Medulla oblongata (tissue), 1 donor: ENCODE measurements at regions not wholly inside any gene's neighbourhood (a gene's known extent, or its start where the extent isn't known, plus 50 kb on each side); places are given as distances from the start of the nearest gene placed in this dataset.
A peak's percentile ranks its signal among the peaks of the same experiment; 100 is the strongest.

Source experiments
- DNase-seq: peaks from one replicate; pipeline ENCODE4 v3.0.0-alpha.2; 2015; ENCODE audit errors: extremely low spot score

DNA sequence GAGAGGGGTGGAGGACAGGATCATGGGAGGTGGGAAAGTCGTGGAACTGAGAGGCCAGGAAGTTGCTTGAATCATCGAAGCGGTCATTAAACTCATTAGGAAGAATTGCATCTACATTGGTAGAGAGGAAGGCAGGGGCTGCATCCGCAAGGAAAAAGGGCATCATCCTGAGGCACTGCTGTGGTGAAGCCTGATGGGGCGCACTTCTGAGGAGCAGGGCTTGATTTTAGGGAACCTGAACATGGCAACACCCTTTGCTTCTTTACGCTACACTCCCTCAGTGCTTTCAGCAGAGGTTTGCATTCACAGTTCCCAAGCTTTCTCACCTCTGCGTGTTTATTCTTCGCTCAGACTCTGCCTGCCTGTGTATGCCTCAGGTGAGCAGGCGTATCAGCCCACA is 352.0 kb upstream of the RAB6C start:
- no peak for DNase-seq

DNA sequence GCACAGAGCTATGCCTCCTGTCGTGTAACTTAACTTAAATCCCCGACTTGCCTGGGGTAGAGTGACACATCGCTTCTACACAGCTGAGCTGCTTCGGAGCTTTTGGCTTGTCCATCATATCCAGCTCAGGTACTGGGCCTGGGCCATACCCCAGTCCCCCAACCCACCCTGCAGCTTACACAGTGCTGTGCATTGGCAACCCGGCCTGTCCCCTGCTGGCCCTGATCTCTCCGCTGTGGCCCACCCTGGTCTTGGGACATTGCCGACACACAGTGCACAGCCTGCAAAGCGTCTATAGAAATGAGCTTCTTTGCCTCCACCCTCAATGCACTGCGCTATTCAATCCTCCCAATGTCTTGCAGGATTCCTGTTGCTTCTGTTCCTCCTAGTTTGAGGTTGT is 342.8 kb upstream of the RAB6C start:
- DNase-seq = no peak

DNA sequence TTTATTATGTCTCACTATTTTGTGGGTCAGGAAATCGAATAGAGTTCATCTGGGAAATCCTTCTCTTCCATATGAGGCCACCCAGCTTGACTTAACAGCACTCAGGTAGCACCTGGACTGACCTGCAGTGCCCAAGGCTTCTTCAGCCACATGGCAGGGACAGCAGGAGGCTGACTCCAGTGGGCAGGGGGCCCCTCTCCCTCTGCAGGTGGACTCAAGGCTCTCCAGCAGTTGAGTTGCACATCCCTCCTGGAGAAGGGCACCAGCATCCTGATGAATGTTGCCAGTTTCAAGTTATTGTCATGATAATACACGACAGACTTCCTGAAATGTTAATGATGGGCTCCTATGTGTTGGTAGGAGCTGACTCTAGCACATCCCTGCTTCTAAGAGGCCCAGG is 338.1 kb upstream of the RAB6C start:
- no peak for DNase-seq

DNA sequence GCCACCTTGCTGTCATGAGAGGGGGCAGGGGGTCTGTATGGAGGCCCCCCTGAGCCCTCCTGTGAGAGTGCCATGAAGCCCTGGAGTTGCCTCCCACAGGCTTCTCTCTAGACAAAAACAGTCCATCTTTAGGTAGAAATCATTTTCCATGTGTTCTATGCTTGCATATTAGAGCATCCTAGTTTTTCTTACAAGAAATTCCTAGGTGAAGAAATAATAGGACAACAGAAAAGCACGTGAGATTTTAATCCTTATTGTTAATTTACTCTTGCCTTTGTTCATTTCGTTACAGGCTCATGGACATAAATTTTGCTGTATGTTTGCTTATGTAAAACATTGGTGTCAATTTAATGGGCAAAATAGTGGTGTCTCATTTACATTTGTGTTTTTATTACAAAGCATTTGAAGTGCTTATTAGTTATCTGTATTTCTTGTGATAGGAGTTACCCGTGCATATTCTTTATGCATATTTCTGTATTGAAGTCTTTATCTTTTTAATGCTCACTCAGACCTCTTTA is 336.9 kb upstream of the RAB6C start:
- DNase-seq = no peak

DNA sequence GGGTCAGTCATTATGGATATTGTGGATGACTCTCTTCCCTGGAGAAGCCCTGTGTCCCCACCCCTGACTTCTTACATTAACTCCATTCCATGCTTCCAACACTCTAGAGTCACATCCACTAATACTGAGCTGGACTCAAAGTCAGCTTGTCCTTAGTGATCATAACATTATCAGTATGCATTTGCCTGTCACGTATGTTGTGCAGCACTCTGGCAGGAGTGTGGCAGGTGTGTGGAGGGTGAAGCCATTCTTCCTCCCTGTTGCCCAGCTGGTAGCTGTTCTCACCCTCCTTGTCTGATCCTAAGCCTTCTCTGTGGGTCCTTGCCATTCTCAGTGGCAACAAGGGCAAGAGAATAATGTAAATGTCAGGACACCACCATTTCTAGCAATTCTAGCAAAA is 334.1 kb upstream of the RAB6C start:
- DNase-seq = no peak

DNA sequence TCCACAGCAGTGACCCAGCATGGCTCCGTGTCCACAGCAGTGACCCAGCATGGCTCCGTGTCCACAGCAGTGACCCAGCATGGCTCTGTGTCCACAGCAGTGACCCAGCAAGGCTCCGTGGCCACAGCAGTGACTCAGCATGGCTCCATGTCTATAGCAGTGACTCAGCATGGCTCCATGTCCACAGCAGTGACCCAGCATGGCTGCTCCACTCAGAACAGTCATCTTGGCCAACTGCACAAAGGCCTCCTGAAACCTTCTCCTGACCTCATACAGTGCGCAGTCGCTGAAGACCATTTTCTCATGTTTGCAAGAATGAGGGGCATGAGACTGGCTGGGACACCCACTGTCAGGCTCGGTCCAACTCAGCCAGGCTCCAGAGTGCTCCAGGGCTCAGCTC is 333.4 kb upstream of the RAB6C start:
- no peak for DNase-seq

DNA sequence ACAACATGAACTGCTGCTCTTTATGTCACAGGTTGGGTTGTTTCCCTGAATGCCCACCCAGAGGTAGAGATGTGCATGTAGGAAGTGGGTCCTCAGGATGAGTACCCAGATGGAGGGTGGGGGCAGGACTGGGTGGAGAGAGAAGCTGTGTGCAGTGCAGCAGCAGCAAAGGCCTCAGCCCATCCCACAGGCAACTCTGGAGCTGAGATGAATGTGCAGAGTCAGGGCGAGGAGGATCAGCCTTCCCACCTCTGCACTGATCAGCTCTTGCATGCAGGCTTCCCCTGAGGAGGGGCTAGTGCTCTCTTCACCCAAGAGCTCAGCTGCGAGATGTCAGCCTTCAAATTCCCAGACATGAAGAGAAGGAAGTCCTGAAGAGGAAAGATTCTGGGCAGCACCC is 326.2 kb upstream of the RAB6C start:
- DNase-seq = no peak

DNA sequence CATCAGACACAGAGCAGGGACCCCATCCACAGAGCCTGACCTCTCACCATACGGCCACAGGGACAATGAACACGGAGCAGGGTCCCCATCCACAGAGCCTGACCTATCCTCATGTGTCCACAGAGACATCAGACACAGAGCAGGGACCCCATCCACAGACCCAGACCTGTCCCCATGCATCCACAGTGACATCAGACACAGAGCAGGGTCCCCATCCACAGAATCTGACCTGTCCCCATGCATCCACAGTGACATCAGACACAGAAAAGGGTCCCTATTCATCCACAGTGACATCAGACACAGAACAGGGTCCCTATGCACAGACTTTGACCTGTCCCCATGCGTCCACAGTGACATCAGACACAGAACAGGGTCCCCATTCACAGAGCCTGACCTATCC is 325.1 kb upstream of the RAB6C start:
- no peak for DNase-seq

DNA sequence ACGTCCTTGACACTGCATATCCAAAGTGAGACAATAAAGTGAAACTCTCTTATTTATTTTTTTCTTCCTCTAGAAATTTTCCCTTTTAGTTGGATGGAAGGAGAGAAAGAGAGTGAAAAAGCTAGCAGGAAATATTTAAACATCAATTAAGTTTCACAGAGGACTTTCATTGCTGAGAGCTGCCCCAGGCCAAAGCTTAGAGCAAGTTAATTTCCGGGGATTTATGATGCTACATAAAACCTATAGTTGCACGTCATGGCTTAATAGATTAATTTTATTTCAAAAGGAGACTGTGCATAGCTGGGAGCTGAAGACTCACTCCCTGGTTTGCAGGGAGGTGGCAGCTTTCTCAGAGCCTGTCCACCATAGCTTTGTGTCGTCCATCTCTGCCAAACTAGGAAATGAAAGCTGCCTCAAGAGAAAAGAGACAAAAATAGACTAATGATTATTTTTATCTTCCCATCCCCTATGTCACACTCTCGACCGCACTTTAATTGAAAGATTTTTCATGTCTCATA is 323.3 kb upstream of the RAB6C start:
- no peak for DNase-seq

DNA sequence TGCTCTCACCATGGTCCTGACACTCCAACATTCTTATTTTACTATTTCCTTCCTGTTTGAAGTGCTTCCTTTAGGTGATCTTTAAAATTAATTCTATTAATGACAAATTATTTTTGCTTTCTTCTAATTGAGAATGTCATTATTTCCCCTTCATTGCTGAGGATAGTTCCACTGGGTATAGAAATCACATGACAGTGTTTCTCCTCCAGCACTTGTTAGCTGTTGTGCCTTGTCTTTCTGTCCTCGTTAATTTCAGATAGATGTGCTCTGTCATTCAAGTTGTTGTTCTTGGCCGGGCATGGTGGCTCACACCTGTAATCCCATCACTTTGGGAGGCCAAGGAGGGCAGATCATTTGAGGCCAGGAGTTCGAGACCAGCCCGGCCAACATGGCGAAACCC is 321.0 kb upstream of the RAB6C start:
- no peak for DNase-seq

DNA sequence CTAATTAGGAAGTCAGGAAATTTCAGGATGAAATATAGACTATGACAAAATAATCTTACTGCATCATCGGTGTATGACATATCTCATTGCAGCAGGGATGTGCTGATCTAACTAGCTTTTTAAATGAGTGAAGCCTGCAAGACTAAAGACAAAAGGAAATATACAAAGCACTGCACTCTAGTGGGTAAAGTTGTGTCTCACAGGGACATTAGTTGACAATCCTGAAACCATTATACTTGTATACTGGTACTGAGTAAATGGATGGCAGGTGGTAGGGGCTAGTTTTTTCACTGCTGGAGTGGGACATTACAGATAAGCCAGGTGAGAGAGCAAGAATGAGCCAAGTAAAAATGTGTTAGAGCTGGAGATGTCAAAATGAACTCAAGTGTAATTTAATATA is 317.5 kb upstream of the RAB6C start:
- peak; percentile 10 for DNase-seq

DNA sequence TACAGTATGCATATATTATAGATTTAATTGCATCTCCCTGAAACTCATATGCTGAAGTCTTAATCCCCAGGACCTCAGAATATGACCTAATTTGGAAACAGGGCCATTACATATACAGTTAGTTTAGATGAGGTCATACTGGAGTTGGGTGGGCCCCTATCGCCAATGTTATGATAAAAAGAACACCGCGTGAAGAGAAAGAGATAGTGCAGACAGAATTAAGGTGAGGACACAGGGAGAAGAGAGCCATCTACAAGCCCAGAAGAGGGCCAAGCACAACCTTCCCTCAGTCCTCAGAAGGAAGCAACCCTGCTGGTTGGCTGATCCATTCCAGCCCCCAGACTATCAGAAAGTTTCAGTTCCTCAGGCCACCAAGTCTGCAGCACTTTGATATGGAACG is 311.9 kb upstream of the RAB6C start:
- DNase-seq = peak; percentile 14

DNA sequence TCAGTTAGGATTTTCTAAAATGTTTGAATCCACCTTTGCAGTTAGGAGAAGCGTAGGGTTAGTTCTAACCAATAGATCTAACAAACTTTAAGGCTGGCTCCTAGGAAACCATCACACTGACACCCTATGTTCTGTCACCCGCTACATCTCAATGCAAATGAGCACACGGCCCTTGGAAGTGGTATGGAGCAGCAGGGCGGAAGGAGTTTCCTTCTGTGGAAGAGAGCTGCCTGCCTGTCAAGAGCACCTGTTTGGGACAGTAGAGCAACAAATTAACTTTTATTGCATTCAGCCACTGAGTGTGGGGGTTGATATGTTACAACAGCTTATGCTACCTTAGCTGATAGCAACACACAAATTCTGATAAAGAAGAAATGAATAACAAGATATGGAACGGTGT is 306.9 kb upstream of the RAB6C start:
- no peak for DNase-seq

DNA sequence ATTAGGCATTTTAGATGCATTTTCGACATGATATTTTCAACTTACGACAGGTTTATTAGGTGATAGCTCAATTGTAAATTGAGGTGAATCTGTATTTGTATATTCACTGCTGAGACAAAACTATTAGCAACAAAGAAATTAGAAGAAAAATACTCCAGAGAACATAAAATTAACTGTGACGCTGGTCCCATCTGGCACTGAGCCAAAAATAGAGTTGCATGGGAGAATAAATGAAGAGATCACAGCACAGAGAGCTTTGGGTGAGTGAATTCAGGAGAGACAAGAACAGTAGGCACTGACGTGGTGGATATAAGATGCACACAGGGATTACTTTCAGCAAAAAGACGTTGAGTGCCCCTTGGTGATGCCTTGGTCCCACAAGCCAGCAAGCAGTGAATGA is 306.2 kb upstream of the RAB6C start:
- DNase-seq = no peak

DNA sequence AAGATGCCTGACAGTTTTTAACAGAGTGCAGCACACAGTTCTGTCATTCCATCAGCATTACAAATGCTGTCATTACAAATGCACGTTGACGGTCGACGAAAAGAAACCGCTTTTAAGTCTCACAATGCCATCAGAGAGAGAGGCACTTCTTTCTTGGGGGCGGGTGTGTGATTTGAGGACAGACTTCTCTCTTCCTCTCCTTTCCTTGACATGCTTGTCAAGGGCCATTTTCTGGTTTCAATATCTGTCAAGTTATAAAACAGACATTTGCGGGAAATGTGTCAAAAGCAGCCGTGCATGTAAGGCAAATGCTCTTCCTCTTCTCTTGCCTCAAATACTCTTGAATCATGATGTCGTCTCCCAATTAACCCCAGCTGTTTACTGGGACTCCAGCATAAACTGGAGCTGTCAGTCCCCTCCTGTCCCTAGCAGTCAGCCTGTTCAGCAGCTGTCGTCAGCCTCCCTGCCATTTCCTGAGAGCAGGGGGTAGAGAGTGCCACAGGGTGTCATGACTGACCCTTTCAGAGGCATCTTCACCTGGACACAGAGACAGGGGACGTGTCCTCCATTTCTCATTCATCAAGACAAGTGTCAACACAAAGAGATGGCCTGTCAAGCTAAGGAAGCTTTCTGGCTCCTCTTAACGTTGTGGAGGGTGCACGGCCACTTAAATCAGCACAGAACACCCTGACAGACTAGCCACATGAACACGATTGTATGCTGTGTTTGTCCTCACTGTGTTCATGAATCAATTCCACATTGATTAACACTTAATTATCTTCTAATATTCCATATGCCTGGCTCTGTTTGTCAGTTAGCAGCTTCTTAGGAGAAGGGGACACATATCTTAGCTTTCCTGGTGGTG is 305.4 kb upstream of the RAB6C start:
- DNase-seq = no peak

DNA sequence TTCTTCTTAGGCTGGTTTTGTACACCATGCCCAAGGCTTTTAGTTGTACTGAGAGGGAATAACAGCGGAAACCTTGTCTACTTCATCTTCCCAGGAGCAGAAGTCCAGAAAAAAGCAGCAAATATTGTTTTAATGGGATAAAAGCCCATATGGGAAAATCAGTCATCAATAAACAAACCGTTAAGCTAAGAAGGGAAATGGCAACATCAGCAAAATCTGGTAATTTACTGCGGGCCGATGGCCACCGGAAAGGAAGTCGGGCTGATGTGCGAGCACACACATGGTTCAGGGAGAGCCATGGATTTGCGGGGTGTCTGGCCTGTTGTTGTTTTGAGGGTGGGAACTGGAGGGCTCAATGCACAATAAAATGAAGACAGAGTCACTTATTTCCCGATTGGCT is 300.7 kb upstream of the RAB6C start:
- no peak for DNase-seq

DNA sequence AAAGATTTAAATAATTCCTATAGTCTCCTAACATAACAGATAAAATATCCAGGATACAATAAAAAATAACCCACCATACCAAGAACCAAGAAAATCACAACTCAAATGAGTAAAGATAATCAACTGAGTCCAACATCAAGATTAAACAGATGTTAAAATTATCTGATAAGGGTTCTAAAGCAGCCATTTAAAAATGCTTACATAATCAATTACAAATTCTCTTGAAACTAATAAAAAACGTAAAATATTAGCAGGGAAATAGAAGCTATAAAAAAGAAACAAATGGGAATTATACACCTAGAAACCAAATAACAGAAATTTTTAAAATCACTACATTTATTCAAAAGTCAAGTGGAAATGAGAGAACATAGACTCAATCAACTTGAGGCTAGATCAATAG is 297.7 kb upstream of the RAB6C start:
- no peak for DNase-seq

DNA sequence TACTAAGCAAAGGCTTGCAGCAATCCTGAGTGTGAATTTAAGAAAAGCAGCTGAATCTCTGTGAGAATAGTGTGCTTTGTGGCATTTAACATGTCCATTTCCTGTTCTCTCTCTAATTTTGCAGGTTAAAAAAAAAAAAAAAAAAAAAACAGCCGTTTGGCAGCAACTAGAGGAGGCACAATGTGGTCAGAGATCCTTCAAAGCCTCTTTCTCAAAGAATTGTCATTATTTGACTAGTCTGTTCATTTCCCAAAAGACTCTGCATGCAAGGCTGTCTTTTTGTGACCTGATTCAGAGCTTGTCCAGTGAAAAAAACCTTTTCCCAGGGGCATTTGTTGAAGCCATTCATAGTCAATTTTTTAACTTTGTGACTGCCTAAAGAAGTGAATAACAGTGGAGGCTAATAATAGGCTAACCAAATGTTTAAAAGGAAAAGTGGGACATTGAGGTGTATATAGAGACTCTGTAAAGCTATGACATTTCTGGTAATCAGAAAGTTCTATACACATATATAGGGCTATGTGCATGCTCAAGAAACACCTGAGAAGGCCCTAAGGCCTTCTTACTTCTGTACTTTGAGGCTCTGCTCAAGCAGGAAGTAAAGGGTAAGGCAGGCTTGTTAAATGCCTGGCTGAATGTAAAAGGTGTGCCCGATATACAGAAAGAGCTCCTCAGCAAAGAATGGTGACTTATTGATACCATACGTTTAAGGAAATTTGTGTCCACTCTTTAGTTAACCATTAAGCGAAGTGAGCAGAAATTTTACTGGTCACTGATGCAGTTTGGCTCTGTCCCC is 289.6 kb upstream of the RAB6C start:
- DNase-seq = no peak

DNA sequence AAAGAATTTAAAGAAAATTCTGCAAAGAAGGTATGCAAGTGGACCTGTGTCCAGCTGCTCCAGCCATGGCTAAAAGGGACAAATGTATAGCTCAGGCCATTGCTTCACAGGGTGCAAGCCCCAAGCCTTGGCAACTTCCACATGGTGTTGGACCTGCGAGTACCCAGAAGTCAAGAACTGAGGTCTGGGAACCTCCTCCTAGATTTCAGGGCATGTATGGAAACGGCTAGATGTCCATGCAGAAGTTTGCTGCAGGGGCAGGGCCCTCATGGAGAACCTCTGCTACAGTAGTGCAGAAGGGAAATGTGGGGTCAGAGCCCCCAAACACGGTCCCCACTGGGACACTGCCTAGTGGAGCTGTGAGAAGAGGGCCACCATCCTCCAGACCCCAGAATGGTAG is 284.0 kb upstream of the RAB6C start:
- DNase-seq = no peak

DNA sequence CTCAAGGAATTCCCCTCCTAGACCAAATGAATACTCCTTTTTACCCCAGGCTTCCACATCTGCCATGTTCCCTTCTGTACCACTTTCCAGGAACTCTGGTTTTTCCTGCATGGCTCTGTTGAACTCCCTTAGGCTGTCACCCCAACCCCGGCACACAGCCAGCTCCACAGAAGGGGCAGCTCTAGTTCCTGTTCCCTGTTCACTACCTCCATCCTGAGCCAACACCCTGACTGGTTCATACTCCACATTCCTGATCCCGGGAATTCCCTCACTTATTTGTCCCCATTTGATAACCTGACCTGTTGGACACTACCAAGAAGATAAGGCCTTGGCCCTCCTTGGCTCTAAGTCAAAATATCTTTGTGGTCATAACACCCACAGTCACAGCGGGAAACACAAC is 280.9 kb upstream of the RAB6C start:
- no peak for DNase-seq

DNA sequence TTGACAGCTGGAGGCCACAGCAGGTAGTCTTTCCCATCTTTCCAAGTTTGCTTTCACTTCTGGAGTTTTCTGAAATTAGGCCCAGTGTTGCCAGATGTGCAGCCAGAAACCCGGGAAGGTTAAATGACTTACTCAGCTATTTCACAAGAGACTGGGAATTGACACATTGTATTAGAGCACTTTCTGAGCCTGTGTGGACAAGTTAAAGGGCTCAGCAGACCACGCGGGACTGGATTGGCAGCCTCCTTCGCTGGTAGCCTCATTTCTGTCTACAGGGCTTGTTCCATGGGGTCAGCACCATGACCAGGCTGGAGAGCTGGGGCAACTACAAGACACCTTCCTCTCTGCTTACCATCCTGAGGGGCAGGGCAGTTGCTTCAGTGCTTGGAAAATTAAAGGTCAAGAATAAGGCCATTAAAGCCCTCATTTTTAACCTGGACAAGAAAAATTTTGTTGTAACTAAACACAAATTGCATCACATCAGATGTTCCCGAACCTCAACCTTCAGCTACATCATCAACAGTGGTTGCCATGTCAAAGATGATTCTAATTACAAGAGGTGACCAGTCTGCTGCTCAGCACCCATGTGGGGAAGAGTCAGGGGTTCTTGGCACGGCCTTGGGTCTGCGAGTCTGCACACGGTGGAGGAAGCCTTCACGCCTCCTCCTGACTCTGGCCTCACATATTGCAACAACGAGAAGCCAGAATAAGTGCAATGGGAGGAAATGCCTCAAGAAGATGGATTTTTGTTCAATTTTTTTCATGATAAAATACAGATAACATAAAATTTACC is 279.5 kb upstream of the RAB6C start:
- DNase-seq = no peak
